OCI-LY7 (cell line): ENCODE measurements at regions not wholly inside any gene's neighbourhood (a gene's known extent, or its start where the extent isn't known, plus 50 kb on each side); places are given as distances from the start of the nearest gene placed in this dataset.

ENCODE experiments used
- CTCF ChIP-seq: fragments of 200-600 bp; sonication (generic); conservative IDR thresholded peaks from 2 replicates; pipeline ENCODE4 v1.5.1; 2014; ENCODE audit warnings: mild to moderate bottlenecking, antibody characterized with exemption, low read length, moderate library complexity, mixed read lengths
- EZH2phosphoT487 ChIP-seq: fragments of 200-600 bp; sonication (generic); IDR thresholded peaks from 2 replicates; pipeline ENCODE4 v1.6.1; 2018; ENCODE audit warnings: low read depth, borderline replicate concordance, mild to moderate bottlenecking, mixed run types, antibody characterized with exemption, low read length, moderate library complexity, mixed read lengths

- TF ChIP-seq CTCF (no peak), EZH2phosphoT487 (no peak)
Observed at GRCh38 chr10:61830072-61830845, 71.2 kb upstream of the ARID5B start.
